ENCODE measurements at regions not wholly inside any gene's neighbourhood (a gene's known extent, or its start where the extent isn't known, plus 50 kb on each side); places are given as distances from the start of the nearest gene placed in this dataset.

DNA sequence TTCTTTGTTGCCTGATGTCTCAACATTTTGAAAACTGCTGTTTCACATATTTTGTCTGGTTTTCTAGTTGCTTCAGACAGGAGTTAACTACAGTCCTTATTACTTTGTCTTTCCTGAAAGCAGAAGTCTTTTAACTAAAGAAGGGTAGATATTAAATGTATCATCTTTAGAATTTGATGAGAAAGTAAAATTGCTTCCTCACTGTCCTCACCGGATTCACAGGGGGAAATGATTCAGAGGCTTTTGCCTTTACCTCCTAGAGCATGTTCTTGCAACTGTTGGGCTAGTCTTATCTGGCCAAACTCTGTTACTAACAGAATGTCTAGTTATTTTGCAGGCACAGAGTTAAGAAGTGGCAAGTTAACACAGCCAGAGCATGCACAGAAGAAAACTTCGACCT, 107.2 kb upstream of the VAV3 start:
- Histone ChIP-seq H3K27me3 (ENCODE audit: control insufficient read depth in 1 of 2, insufficient read depth in 2 of 2, low read length in 2 of 2) (no peaks in the 10 kb centered on the region), H3K9me3 (ENCODE audit: low read length) (no peaks in the 10 kb centered on the region), H3K4me2 (ENCODE audit: low read depth, low read length) (no peak overlapping the region), H3K36me3 (replicated peaks in 1 of 2; ENCODE audit: control insufficient read depth in 1 of 2, insufficient read depth in 2 of 2, low read length in 2 of 2) (no peaks in the 10 kb centered on the region), H4K20me1 (ENCODE audit: insufficient read depth, low read length) (no peaks in the 10 kb centered on the region), H3K4me3 (replicated peaks in 1 of 3; ENCODE audit: insufficient read depth in 1 of 3, low read depth in 2 of 3, low read length in 3 of 3) (no peak overlapping the region), H3K4me1 (ENCODE audit: insufficient read depth, low read length) (no peaks in the 10 kb centered on the region), H3K79me2 (ENCODE audit: insufficient read depth, low read length) (no peaks in the 10 kb centered on the region), H3K9ac (ENCODE audit: insufficient read depth, low read depth, low read length) (no peak overlapping the region), H2AFZ (ENCODE audit: low read length) (no peak overlapping the region), H3K27ac (ENCODE audit: extremely low read length, insufficient read depth, low read length) (no peak overlapping the region)
- POLR2A ChIA-PET = no interaction called here
- 17% methylated on average over 2 of the region's 2 CpGs for WGBS (ENCODE audit: low lambda C conversion rate)
- no peak for FAIRE-seq
- ATAC-seq = no peak
- CTCF ChIA-PET (ENCODE audit: low intra/inter-chr PET ratio, low total read pairs) = no interaction called here
- no TSS peak for BruUV-seq (replicated peaks)
- intact Hi-C loops (cut with micrococcal nuclease; ENCODE audit: unreplicated experiment) = no loop called here
- TF ChIP-seq ZNF557 (CRISPR knock-in tag; IDR thresholded peaks at IDR 0.05) = no peak
- no peak for TF ChIP-seq EED (CRISPR knock-in tag; IDR thresholded peaks at IDR 0.05)
- no peak for TF ChIP-seq ZC3H13 (CRISPR knock-in tag; IDR thresholded peaks at IDR 0.05)
- TF ChIP-seq SMAD1 (CRISPR knock-in tag; IDR thresholded peaks at IDR 0.05; ENCODE audit: borderline replicate concordance, low read depth) = no peak
- TF ChIP-seq, protein P1, sequence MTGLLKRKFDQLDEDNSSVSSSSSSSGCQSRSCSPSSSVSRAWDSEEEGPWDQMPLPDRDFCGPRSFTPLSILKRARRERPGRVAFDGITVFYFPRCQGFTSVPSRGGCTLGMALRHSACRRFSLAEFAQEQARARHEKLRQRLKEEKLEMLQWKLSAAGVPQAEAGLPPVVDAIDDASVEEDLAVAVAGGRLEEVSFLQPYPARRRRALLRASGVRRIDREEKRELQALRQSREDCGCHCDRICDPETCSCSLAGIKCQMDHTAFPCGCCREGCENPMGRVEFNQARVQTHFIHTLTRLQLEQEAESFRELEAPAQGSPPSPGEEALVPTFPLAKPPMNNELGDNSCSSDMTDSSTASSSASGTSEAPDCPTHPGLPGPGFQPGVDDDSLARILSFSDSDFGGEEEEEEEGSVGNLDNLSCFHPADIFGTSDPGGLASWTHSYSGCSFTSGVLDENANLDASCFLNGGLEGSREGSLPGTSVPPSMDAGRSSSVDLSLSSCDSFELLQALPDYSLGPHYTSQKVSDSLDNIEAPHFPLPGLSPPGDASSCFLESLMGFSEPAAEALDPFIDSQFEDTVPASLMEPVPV (CRISPR knock-in tag; IDR thresholded peaks at IDR 0.05) = no peak
- TF ChIP-seq ZNF629 (CRISPR knock-in tag; conservative IDR thresholded peaks at IDR 0.05) = no peak
- TF ChIP-seq ZNF335 (CRISPR knock-in tag; IDR thresholded peaks at IDR 0.05) = no peak
- TF ChIP-seq SIX1 (CRISPR knock-in tag; IDR thresholded peaks at IDR 0.05; ENCODE audit: borderline replicate concordance) = no peak
- TF ChIP-seq, protein P2, sequence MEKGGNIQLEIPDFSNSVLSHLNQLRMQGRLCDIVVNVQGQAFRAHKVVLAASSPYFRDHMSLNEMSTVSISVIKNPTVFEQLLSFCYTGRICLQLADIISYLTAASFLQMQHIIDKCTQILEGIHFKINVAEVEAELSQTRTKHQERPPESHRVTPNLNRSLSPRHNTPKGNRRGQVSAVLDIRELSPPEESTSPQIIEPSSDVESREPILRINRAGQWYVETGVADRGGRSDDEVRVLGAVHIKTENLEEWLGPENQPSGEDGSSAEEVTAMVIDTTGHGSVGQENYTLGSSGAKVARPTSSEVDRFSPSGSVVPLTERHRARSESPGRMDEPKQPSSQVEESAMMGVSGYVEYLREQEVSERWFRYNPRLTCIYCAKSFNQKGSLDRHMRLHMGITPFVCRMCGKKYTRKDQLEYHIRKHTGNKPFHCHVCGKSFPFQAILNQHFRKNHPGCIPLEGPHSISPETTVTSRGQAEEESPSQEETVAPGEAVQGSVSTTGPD (CRISPR knock-in tag; IDR thresholded peaks at IDR 0.05) = no peak
- TF ChIP-seq SCMH1 (CRISPR knock-in tag; IDR thresholded peaks at IDR 0.05; ENCODE audit: borderline replicate concordance) = no peak
- no peak for TF ChIP-seq ZNF10 (CRISPR knock-in tag; IDR thresholded peaks at IDR 0.05; ENCODE audit: borderline replicate concordance, low read depth)
- TF ChIP-seq, protein P3, sequence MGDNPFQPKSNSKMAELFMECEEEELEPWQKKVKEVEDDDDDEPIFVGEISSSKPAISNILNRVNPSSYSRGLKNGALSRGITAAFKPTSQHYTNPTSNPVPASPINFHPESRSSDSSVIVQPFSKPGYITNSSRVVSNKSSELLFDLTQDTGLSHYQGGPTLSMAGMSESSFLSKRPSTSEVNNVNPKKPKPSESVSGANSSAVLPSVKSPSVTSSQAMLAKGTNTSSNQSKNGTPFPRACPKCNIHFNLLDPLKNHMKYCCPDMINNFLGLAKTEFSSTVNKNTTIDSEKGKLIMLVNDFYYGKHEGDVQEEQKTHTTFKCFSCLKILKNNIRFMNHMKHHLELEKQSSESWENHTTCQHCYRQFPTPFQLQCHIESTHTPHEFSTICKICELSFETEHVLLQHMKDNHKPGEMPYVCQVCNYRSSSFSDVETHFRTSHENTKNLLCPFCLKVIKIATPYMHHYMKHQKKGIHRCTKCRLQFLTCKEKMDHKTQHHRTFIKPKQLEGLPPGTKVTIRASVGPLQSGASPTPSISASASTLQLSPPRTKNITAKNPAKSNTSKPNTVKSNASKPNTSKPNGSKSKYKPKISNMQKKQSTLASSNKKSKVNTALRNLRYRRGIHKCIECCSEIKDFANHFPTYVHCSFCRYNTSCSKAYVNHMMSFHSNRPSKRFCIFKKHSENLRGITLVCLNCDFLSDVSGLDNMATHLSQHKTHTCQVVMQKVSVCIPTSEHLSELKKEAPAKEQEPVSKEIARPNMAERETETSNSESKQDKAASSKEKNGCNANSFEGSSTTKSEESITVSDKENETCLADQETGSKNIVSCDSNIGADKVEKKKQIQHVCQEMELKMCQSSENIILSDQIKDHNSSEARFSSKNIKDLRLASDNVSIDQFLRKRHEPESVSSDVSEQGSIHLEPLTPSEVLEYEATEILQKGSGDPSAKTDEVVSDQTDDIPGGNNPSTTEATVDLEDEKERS (CRISPR knock-in tag; IDR thresholded peaks at IDR 0.05) = no peak
- no peak for TF ChIP-seq ISX (CRISPR knock-in tag; conservative IDR thresholded peaks at IDR 0.05)
- TF ChIP-seq, protein P4, sequence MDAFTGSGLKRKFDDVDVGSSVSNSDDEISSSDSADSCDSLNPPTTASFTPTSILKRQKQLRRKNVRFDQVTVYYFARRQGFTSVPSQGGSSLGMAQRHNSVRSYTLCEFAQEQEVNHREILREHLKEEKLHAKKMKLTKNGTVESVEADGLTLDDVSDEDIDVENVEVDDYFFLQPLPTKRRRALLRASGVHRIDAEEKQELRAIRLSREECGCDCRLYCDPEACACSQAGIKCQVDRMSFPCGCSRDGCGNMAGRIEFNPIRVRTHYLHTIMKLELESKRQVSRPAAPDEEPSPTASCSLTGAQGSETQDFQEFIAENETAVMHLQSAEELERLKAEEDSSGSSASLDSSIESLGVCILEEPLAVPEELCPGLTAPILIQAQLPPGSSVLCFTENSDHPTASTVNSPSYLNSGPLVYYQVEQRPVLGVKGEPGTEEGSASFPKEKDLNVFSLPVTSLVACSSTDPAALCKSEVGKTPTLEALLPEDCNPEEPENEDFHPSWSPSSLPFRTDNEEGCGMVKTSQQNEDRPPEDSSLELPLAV (CRISPR knock-in tag; conservative IDR thresholded peaks at IDR 0.05; ENCODE audit: low read depth) = no peak
- TF ChIP-seq, protein P5, sequence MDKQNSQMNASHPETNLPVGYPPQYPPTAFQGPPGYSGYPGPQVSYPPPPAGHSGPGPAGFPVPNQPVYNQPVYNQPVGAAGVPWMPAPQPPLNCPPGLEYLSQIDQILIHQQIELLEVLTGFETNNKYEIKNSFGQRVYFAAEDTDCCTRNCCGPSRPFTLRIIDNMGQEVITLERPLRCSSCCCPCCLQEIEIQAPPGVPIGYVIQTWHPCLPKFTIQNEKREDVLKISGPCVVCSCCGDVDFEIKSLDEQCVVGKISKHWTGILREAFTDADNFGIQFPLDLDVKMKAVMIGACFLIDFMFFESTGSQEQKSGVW (CRISPR knock-in tag; IDR thresholded peaks at IDR 0.05; ENCODE audit: borderline replicate concordance) = no peak
- no peak for DNase-seq (ENCODE audit: low spot score)
- in situ Hi-C loops (cut with HindIII; ENCODE audit: extremely low pct_ligation_motif_present, low pct_unique_long_range_greater_than_20kb) = no loop called here

All from HepG2 (cell line).